Stimulated activated CD4-positive, alpha-beta T cell treated with anti-CD3 and anti-CD28 coated beads, Interleukin-1b, Interleukin-23, amount 100 ng/mL, for 24 hours (primary cell): ENCODE measurements at regions not wholly inside any gene's neighbourhood (a gene's known extent, or its start where the extent isn't known, plus 50 kb on each side); places are given as distances from the start of the nearest gene placed in this dataset.

Experiments used
- DNase-seq, 4 experiments: peaks; one replicate each; pipeline ENCODE4 v3.0.0-alpha.2; 2020; ENCODE audit warnings: low read depth in 4 of 4, low spot score in 1 of 4

DNA sequence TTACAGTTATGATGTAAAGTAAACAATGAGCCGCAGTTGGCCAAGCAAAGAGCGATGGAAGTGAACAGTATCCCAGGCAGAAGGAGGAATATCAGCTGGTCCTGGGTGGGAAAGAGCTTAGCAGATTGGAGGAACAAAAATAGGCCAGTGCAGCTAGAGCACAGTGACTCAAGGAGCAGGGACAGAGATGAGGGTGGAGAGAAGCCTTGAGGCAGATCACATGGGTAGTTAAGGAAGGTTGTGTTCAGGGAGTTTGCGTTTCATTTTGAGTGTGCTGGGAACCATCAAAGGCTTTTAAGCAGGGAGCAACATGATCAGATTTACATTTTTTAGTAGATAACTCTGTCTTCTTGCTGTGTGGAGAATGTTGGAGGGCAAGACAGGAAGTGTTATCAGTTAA, 113.6 kb downstream of the OAT start:
- no peak for DNase-seq

GRCh38 chr10:124303662-124304418, 114.9 kb downstream of the OAT start:
- no peak for DNase-seq

GRCh38 chr10:124302951-124303505, 115.7 kb downstream of the OAT start:
- no peak for DNase-seq

DNA sequence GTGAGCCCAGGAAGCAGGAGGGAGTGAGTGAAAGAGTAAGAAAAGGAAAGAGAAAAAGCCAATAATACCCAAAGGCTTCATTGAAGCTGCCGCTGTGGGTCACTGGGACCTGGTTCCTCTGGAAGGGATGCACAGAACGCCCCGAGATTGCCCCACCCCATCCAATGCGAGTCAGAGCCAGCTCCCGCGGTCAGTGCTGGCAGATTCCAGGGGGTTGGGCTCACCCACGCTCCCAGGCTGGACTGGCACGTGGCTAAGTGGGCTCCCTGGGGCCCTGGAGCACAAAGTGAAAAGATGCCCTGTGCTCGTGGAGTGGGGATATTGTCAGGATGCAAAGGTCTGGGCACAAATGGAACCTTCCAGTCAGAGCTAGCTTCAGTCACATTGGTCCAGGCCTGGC, 117.0 kb downstream of the OAT start:
- DNase-seq: no peak

- no peak for DNase-seq
These were observed 118.0 kb downstream of the OAT start for GRCh38 chr10:124300735-124301134.

GRCh38 chr10:124300224-124300623, 118.5 kb downstream of the OAT start:
- DNase-seq: no peak

GRCh38 chr10:124299696-124300095, 119.0 kb downstream of the OAT start:
- no peak for DNase-seq

DNA sequence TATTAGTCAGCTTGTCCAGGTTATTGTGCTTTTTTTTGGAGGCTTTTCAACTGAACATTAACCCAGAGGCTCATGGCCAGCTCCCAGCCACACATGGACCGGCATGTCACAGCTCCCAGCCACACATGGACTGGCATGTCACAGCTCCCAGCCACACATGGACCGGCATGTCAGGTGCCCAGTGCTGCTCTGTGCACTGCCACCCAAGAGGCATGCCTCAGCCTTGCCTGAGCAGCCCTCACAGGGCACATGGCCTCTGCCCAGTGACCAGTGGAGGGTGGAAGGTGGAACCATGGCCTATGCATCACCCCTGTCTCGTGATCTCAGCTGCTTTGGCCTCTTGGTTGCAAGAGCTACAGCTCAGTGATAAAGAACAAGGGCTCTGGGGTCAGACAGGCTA, 119.8 kb downstream of the OAT start:
- no peak for DNase-seq

DNA sequence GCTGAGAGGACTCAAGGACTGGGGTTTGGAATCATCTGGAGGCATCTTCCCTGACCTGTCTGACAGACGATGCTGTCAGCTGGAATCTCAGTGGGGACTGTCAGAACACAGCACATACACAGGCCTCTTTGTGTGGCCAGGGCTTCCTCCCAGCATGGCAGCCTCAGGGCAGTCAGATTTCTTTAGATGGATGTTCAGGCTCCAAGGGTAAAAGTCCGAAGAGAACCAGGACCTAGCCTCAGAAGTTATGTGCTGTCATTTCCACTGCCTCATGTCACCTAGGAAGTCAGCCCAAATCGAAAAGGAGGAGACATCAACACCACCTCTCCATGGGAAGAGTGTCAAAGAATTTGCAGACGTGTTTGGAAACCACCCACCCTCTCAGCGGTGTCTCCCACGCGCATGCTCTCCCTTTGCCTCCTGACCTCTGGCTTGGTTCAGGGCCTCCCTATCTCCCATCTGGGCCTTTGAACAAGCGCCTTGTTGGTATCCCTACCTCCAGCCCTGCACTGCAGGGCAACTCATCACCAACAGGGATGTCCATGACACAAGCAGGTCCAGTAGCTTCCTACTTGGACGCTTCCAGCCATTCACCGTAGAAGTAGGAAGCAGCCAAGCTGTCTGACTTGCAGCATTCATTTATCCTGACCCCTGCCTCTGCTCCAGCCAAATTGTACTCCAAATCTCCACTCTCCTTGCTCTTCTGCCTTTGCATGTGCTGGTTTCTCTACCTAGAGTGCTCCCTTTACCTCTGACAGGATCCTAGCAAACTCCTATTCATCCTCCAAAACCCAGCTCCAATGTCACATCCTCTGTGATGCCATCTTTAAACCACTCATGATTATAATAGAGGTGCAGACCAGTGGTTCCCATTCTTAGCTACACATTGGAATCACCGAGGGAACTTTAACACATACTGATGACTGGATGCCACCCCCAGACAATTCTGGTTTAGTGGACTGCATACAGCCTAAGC, 121.6 kb downstream of the OAT start:
- no peak for DNase-seq

DNA sequence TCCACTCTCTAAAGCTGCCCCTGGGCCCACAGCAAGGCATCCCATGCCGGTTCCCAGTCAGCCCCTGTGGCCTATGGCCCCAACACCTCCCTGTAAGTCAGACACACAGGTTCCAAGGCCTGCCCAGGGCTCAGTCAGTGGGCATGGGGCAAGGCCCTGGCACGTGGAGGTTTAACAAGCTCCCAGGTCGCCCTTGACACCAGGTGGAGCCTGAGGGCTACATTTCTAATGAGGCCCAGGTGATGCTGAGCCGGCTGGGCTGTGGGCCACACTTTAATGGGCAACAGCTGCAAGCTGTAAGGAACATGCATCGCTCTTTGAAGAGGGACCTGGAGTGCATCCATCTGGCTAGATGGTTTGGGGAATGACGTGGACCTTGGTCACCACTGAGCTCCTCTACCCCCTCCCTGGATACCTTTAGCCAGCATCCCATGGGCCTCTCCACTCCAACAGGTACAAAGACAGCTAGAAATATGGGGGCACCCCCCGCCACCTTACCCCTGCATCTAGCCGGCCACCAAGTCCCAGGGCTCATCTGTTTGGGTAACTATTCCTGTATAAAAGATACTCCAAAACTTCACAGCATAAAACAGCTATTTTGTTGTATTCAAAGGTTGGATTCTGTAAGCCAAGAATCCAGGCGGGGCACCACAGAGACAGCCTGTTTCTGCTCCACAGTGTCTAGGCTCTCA, 122.5 kb downstream of the OAT start:
- no peak for DNase-seq

- DNase-seq: no peak
These were observed 123.6 kb downstream of the OAT start for GRCh38 chr10:124294811-124295770.

DNA sequence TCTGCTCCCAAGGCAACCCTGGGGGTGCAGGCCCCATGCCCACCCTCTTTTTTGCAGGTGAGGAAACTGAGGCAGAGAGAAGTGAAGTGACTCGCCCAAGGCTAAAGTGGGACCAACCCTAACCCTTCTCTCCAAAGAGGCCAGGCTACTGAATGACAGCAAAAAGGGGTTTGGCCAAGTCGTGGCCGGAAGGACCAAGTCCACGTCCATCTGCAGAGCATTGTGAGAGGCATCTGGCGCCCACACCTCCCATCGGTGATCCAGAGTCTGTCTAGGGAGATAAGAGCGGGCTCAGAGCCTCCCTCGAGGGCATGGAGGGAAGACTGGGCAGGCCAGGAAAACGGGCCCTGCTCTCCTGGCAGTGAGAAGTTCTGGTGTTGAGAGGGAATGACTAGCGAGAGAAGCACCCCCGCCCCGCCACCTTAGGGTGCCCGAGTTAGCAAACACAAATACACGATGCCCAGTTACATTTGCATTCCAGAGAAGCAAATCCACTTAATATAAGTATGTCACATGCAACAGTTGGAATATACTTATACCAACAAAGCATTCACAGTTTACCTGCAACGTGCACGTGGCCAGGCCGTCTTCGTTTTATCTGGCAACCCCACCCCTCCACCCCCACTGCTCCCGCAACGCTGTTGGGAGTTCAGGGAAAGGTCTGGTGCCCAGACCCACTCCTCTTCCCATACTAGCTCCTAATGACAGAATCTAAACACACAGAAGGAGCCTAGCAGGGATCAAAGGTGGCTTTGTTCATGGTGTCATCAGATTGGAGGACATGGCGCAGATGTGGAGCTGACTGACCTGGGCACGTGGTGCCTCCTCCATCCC, 124.9 kb downstream of the OAT start:
- DNase-seq: no peak

GRCh38 chr10:124292911-124293615, 125.7 kb downstream of the OAT start:
- no peak for DNase-seq

GRCh38 chr10:124291001-124291701, 127.6 kb downstream of the OAT start:
- DNase-seq: no peak

DNA sequence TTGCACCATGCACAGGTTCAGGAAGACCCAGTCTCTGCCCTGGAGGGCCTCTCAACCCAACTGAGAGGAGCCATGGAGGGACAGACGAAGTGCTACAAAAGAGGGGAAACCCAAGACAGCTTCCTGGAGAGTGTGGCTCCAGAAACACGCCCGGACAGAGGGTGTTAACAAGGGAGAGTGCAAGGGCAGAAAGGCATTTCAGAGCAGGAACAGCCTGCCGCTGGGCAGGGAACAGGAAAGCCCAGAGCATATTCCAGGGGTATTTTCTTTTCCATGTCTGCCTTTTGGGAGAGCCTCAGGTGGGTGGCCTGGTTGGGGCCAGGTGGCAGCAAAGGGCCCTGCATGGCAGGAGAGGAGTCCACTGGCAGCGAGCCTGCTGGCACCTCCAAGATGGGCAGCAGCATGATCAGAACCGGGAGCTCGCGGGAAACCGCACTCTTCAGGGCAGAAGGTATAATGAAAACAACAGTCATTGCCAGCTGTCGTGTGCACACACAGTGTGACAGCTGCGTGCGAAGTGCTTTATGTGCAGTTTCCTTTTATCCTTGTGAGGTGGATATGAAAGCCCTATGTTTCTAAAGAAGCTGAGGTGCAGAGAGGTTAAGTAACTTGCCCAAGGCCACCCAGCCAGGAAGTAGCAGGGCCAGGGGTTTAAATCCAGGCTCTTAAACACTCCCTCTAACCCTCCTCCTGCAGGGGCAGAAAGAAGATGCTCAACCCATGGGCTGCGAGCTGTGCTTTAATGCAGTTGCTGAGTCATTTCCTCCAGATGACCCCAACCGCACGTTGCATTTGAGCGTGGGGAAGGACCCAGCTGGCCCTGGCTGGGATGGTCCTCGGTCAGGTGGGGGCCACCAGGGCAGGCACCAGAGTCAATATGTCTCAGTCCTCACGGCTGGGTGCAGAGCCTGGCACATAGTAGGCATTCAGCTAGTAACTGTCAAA, 128.6 kb downstream of the OAT start:
- DNase-seq: no peak

GRCh38 chr10:124288928-124289850, 129.5 kb downstream of the OAT start:
- no peak for DNase-seq
